Neural cell (in vitro differentiated cells): ENCODE measurements at regions not wholly inside any gene's neighbourhood (a gene's known extent, or its start where the extent isn't known, plus 50 kb on each side); places are given as distances from the start of the nearest gene placed in this dataset.

ENCODE experiments used
- H2AFZ ChIP-seq: fragments of 200-600, 300-800 bp; sonication (generic), shearing (Covaris generic); 2 replicates; pipeline ENCODE4 v1.6.0; 2014; ENCODE audit warnings: low read depth, mild to moderate bottlenecking, antibody characterized with exemption, low read length, moderate library complexity
- H3F3A ChIP-seq: fragments of 200-600 bp; shearing (Covaris generic); 2 replicates; pipeline ENCODE4 v1.6.1; 2016; ENCODE audit warnings: mild to moderate bottlenecking, moderate library complexity, mixed read lengths, antibody characterized with exemption, low read length; ENCODE audit not compliant: insufficient read depth, poor library complexity, severe bottlenecking
- H3K27ac ChIP-seq: fragments of 200-600, 300-800 bp; sonication (generic), shearing (Covaris generic); 2 replicates; pipeline ENCODE4 v1.5.1; 2014; ENCODE audit warnings: mild to moderate bottlenecking, low read length, moderate library complexity
- H3K27me3 ChIP-seq: fragments of 300-800, 200-600 bp; sonication (generic), shearing (Covaris generic); 2 replicates; pipeline ENCODE4 v1.6.0; 2014; ENCODE audit warnings: mild to moderate bottlenecking, low read depth, low read length, moderate library complexity; ENCODE audit not compliant: insufficient read depth
- H3K36me3 ChIP-seq: fragments of 300-800, 200-600 bp; sonication (generic), shearing (Covaris generic); 2 replicates; pipeline ENCODE4 v1.5.1; 2014; ENCODE audit warnings: mild to moderate bottlenecking, antibody characterized with exemption, low read length, moderate library complexity; ENCODE audit not compliant: insufficient read depth
- H3K4me2 ChIP-seq: fragments of 300-800, 200-600 bp; sonication (generic), shearing (Covaris generic); 2 replicates; pipeline ENCODE4 v1.6.0; 2014; ENCODE audit warnings: mild to moderate bottlenecking, low read length
- H3K4me3 ChIP-seq: fragments of 300-800, 200-600 bp; sonication (generic), shearing (Covaris generic); 2 replicates; pipeline ENCODE4 v1.5.1; 2014; ENCODE audit warnings: mild to moderate bottlenecking, low read length, moderate library complexity
- H3K79me2 ChIP-seq: fragments of 200-600 bp; shearing (Covaris generic); replicated peaks from 2 replicates; pipeline ENCODE4 v1.6.0; 2014; ENCODE audit warnings: mild to moderate bottlenecking, low read length, moderate library complexity; ENCODE audit not compliant: insufficient read depth
- H3K9ac ChIP-seq: fragments of 300-800, 200-600 bp; sonication (generic), shearing (Covaris generic); 2 replicates; pipeline ENCODE4 v1.6.1; 2016; ENCODE audit warnings: mild to moderate bottlenecking, low read length, mixed read lengths
- H3K9me2 ChIP-seq: fragments of 200-600 bp; shearing (Covaris generic); 2 replicates; pipeline ENCODE4 v1.6.1; 2016; ENCODE audit warnings: mild to moderate bottlenecking, low read length, mixed read lengths; ENCODE audit not compliant: insufficient read depth
- H3K9me3 ChIP-seq: fragments of 200-600, 300-800 bp; sonication (generic), shearing (Covaris generic); 2 replicates; pipeline ENCODE4 v1.6.1; 2016; ENCODE audit warnings: mild to moderate bottlenecking, mixed run types, low read length, moderate library complexity, mixed read lengths
- H4K20me1 ChIP-seq: fragments of 200-600 bp; shearing (Covaris generic); 2 replicates; pipeline ENCODE4 v1.6.1; 2016; ENCODE audit warnings: mild to moderate bottlenecking, mixed run types; ENCODE audit not compliant: insufficient read depth
- CTCF ChIP-seq: fragments of 450-650 bp; IDR thresholded peaks from 2 replicates; pipeline ENCODE4 v1.5.1; 2014; ENCODE audit warnings: antibody characterized with exemption, mild to moderate bottlenecking, moderate library complexity; ENCODE audit not compliant: poor library complexity, severe bottlenecking
- EP300 ChIP-seq: fragments of 450-650 bp; conservative IDR thresholded peaks from 2 replicates; pipeline ENCODE4 v1.6.1; 2014; ENCODE audit warnings: antibody characterized with exemption, mild to moderate bottlenecking, moderate library complexity; ENCODE audit not compliant: poor library complexity, severe bottlenecking
- EZH2 ChIP-seq: fragments of 200-600, 300-800 bp; shearing (Covaris generic), sonication (generic); IDR thresholded peaks from 2 replicates; pipeline ENCODE4 v1.6.1; 2014; ENCODE audit warnings: antibody characterized with exemption, low read length, borderline replicate concordance, mild to moderate bottlenecking; ENCODE audit not compliant: insufficient read depth, poor library complexity, severe bottlenecking
- MXI1 ChIP-seq: fragments of 450-650 bp; conservative IDR thresholded peaks from 2 replicates; pipeline ENCODE4 v1.6.1; 2014; ENCODE audit warnings: antibody characterized with exemption, mild to moderate bottlenecking; ENCODE audit not compliant: poor library complexity, severe bottlenecking
- POLR2AphosphoS5 ChIP-seq: IDR thresholded peaks from 2 replicates; pipeline ENCODE4 v1.6.1; 2012
- RAD21 ChIP-seq: fragments of 450-650 bp; conservative IDR thresholded peaks from 2 replicates; pipeline ENCODE4 v1.6.1; 2014; ENCODE audit warnings: antibody characterized with exemption, mild to moderate bottlenecking, moderate library complexity
- REST ChIP-seq: IDR thresholded peaks from 2 replicates; pipeline ENCODE4 v1.6.1; 2012; ENCODE audit warnings: borderline replicate concordance
- SMC3 ChIP-seq: fragments of 450-650 bp; conservative IDR thresholded peaks from 2 replicates; pipeline ENCODE4 v1.6.1; 2014; ENCODE audit warnings: antibody characterized with exemption, mild to moderate bottlenecking, moderate library complexity; ENCODE audit not compliant: poor library complexity
- TAF1 ChIP-seq: IDR thresholded peaks from 2 replicates; pipeline ENCODE4 v1.6.1; 2012; ENCODE audit warnings: low read depth

GRCh38 chr5:24817966-24818365, 173.2 kb upstream of the CDH10 start:
- Histone ChIP-seq H3K4me2 (no peak overlapping the region), H3K27ac (no peak overlapping the region), H4K20me1 (no peaks in the 10 kb centered on the region), H3K9me3 (no peaks in the 10 kb centered on the region), H3K4me3 (no peak overlapping the region), H3K9me2 (no peaks in the 10 kb centered on the region), H3K79me2 (no peaks in the 10 kb centered on the region), H3K36me3 (no peaks in the 10 kb centered on the region), H3K9ac (no peak overlapping the region), H3F3A (no peaks in the 10 kb centered on the region), H2AFZ (no peak overlapping the region), H3K27me3 (no peaks in the 10 kb centered on the region)
- no peak for TF ChIP-seq MXI1
- no peak for TF ChIP-seq REST
- no peak for TF ChIP-seq SMC3
- no peak for TF ChIP-seq CTCF
- no peak for TF ChIP-seq TAF1
- no peak for TF ChIP-seq EZH2
- TF ChIP-seq POLR2AphosphoS5 = no peak
- no peak for TF ChIP-seq RAD21
- no peak for TF ChIP-seq EP300

DNA sequence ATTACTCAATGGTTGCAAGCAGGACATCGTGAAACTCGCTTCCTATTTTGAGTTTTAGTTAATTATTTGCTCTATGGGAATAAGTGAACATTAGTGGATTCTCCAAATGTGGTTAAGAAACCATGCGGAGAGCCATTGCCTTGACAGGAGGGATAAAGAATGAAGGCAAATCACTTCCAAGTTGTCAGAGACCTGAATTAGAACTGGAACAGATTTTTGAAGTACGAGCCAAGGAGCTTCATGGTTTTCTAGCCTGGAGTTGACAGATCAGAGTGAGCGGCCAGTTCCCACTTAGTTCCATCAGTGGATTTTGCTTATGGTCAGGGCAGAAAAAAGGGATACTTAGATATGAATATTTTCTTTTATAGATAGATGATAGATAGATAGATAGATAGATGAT, 171.4 kb upstream of the CDH10 start:
- no peak overlapping the region for H2AFZ ChIP-seq
- H3K36me3 ChIP-seq = no peaks in the 10 kb centered on the region
- H3K27me3 ChIP-seq = no peaks in the 10 kb centered on the region
- no peaks in the 10 kb centered on the region for H3K79me2 ChIP-seq
- no peaks in the 10 kb centered on the region for H3F3A ChIP-seq
- no peaks in the 10 kb centered on the region for H3K9me3 ChIP-seq
- H3K4me3 ChIP-seq = no peak overlapping the region
- H4K20me1 ChIP-seq = no peaks in the 10 kb centered on the region
- H3K27ac ChIP-seq = no peak overlapping the region
- H3K9ac ChIP-seq = no peak overlapping the region
- TF ChIP-seq SMC3 (no peak), TAF1 (no peak), EP300 (no peak), POLR2AphosphoS5 (no peak), MXI1 (no peak), CTCF (no peak), RAD21 (no peak)
- H3K4me2 ChIP-seq = no peak overlapping the region
- H3K9me2 ChIP-seq = no peaks in the 10 kb centered on the region
